ENCODE measurements at regions not wholly inside any gene's neighbourhood (a gene's known extent, or its start where the extent isn't known, plus 50 kb on each side); places are given as distances from the start of the nearest gene placed in this dataset.

DNA sequence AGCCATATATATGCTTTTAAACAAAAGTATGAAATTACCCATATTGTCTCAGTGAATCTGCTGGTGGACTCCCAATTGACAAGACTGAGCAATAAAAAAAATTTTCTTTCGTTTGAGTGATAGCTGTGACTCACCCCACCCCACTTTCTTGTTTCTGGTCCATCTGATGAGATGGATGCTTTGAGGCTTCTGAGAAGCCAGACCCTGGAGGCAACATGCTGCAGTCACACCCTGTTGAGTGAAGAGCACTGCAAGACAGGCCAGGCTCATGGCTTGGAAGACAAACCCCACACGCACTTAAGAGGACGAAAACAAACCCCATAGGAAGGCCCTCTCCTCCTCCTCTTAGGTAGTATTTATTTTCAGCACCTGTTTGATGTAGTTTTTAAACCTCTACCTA lies 276.0 kb upstream of the TTC14 start:
- TF ChIP-seq, protein P1, sequence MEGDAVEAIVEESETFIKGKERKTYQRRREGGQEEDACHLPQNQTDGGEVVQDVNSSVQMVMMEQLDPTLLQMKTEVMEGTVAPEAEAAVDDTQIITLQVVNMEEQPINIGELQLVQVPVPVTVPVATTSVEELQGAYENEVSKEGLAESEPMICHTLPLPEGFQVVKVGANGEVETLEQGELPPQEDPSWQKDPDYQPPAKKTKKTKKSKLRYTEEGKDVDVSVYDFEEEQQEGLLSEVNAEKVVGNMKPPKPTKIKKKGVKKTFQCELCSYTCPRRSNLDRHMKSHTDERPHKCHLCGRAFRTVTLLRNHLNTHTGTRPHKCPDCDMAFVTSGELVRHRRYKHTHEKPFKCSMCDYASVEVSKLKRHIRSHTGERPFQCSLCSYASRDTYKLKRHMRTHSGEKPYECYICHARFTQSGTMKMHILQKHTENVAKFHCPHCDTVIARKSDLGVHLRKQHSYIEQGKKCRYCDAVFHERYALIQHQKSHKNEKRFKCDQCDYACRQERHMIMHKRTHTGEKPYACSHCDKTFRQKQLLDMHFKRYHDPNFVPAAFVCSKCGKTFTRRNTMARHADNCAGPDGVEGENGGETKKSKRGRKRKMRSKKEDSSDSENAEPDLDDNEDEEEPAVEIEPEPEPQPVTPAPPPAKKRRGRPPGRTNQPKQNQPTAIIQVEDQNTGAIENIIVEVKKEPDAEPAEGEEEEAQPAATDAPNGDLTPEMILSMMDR (conservative IDR thresholded peaks at IDR 0.05; ENCODE audit: low read depth, low read length) = no peak
- TF ChIP-seq EZH2 (IDR thresholded peaks at IDR 0.05; ENCODE audit: borderline replicate concordance, low read depth, low read length, poor library complexity, severe bottlenecking) = no peak
